ENCODE measurements at regions not wholly inside any gene's neighbourhood (a gene's known extent, or its start where the extent isn't known, plus 50 kb on each side); places are given as distances from the start of the nearest gene placed in this dataset.

DNA sequence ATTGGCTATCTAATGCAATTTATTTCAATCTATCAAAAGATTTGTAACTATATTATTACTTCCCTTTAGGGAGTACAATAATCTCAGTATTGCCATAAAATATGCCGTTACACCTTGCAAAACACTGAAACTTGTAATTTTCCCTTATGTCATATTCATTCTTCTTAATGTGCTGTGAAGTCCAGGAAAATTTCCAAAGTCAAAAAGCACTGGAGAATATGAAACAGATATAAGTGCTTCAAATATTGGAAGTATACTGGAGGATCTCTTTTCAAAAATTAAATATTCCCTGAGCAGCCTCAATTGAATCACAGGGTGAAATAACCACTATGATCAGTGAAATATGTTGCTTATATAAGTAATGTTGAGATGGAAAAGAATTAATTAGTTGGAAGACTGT is 356.0 kb downstream of the PPP1R3A start:
- TF ChIP-seq, protein P1, sequence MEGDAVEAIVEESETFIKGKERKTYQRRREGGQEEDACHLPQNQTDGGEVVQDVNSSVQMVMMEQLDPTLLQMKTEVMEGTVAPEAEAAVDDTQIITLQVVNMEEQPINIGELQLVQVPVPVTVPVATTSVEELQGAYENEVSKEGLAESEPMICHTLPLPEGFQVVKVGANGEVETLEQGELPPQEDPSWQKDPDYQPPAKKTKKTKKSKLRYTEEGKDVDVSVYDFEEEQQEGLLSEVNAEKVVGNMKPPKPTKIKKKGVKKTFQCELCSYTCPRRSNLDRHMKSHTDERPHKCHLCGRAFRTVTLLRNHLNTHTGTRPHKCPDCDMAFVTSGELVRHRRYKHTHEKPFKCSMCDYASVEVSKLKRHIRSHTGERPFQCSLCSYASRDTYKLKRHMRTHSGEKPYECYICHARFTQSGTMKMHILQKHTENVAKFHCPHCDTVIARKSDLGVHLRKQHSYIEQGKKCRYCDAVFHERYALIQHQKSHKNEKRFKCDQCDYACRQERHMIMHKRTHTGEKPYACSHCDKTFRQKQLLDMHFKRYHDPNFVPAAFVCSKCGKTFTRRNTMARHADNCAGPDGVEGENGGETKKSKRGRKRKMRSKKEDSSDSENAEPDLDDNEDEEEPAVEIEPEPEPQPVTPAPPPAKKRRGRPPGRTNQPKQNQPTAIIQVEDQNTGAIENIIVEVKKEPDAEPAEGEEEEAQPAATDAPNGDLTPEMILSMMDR (IDR thresholded peaks at IDR 0.05; ENCODE audit: poor library complexity, severe bottlenecking) = no peak
- TF ChIP-seq SMC3 (conservative IDR thresholded peaks at IDR 0.05; ENCODE audit: poor library complexity) = no peak
- TF ChIP-seq TAF1 (IDR thresholded peaks at IDR 0.05; ENCODE audit: low read depth) = no peak
- no peak for TF ChIP-seq POLR2AphosphoS5 (IDR thresholded peaks at IDR 0.05)
- TF ChIP-seq EZH2 (IDR thresholded peaks at IDR 0.05; ENCODE audit: borderline replicate concordance, insufficient read depth, low read length, poor library complexity, severe bottlenecking) = no peak
- no peak for TF ChIP-seq MXI1 (conservative IDR thresholded peaks at IDR 0.05; ENCODE audit: poor library complexity, severe bottlenecking)
- no peak for TF ChIP-seq EP300 (conservative IDR thresholded peaks at IDR 0.05; ENCODE audit: poor library complexity, severe bottlenecking)
- no peak for TF ChIP-seq RAD21 (conservative IDR thresholded peaks at IDR 0.05)
- TF ChIP-seq, protein P2, sequence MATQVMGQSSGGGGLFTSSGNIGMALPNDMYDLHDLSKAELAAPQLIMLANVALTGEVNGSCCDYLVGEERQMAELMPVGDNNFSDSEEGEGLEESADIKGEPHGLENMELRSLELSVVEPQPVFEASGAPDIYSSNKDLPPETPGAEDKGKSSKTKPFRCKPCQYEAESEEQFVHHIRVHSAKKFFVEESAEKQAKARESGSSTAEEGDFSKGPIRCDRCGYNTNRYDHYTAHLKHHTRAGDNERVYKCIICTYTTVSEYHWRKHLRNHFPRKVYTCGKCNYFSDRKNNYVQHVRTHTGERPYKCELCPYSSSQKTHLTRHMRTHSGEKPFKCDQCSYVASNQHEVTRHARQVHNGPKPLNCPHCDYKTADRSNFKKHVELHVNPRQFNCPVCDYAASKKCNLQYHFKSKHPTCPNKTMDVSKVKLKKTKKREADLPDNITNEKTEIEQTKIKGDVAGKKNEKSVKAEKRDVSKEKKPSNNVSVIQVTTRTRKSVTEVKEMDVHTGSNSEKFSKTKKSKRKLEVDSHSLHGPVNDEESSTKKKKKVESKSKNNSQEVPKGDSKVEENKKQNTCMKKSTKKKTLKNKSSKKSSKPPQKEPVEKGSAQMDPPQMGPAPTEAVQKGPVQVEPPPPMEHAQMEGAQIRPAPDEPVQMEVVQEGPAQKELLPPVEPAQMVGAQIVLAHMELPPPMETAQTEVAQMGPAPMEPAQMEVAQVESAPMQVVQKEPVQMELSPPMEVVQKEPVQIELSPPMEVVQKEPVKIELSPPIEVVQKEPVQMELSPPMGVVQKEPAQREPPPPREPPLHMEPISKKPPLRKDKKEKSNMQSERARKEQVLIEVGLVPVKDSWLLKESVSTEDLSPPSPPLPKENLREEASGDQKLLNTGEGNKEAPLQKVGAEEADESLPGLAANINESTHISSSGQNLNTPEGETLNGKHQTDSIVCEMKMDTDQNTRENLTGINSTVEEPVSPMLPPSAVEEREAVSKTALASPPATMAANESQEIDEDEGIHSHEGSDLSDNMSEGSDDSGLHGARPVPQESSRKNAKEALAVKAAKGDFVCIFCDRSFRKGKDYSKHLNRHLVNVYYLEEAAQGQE (IDR thresholded peaks at IDR 0.05; ENCODE audit: borderline replicate concordance) = no peak
